ENCODE measurements at regions not wholly inside any gene's neighbourhood (a gene's known extent, or its start where the extent isn't known, plus 50 kb on each side); places are given as distances from the start of the nearest gene placed in this dataset.

- TF ChIP-seq, protein P1, sequence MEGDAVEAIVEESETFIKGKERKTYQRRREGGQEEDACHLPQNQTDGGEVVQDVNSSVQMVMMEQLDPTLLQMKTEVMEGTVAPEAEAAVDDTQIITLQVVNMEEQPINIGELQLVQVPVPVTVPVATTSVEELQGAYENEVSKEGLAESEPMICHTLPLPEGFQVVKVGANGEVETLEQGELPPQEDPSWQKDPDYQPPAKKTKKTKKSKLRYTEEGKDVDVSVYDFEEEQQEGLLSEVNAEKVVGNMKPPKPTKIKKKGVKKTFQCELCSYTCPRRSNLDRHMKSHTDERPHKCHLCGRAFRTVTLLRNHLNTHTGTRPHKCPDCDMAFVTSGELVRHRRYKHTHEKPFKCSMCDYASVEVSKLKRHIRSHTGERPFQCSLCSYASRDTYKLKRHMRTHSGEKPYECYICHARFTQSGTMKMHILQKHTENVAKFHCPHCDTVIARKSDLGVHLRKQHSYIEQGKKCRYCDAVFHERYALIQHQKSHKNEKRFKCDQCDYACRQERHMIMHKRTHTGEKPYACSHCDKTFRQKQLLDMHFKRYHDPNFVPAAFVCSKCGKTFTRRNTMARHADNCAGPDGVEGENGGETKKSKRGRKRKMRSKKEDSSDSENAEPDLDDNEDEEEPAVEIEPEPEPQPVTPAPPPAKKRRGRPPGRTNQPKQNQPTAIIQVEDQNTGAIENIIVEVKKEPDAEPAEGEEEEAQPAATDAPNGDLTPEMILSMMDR (conservative IDR thresholded peaks at IDR 0.05; ENCODE audit: low read depth in 2 of 2) = no peak
- TF ChIP-seq NANOG (IDR thresholded peaks at IDR 0.05; ENCODE audit: borderline replicate concordance) = no peak
- TF ChIP-seq EZH2 (IDR thresholded peaks at IDR 0.05; ENCODE audit: low read depth, unreplicated experiment) = no peak
- TF ChIP-seq POLR2AphosphoS5 (IDR thresholded peaks at IDR 0.05; ENCODE audit: low read depth) = no peak
- TF ChIP-seq, protein P2, sequence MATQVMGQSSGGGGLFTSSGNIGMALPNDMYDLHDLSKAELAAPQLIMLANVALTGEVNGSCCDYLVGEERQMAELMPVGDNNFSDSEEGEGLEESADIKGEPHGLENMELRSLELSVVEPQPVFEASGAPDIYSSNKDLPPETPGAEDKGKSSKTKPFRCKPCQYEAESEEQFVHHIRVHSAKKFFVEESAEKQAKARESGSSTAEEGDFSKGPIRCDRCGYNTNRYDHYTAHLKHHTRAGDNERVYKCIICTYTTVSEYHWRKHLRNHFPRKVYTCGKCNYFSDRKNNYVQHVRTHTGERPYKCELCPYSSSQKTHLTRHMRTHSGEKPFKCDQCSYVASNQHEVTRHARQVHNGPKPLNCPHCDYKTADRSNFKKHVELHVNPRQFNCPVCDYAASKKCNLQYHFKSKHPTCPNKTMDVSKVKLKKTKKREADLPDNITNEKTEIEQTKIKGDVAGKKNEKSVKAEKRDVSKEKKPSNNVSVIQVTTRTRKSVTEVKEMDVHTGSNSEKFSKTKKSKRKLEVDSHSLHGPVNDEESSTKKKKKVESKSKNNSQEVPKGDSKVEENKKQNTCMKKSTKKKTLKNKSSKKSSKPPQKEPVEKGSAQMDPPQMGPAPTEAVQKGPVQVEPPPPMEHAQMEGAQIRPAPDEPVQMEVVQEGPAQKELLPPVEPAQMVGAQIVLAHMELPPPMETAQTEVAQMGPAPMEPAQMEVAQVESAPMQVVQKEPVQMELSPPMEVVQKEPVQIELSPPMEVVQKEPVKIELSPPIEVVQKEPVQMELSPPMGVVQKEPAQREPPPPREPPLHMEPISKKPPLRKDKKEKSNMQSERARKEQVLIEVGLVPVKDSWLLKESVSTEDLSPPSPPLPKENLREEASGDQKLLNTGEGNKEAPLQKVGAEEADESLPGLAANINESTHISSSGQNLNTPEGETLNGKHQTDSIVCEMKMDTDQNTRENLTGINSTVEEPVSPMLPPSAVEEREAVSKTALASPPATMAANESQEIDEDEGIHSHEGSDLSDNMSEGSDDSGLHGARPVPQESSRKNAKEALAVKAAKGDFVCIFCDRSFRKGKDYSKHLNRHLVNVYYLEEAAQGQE (IDR thresholded peaks at IDR 0.05; ENCODE audit: unreplicated experiment) = no peak
These were observed 235.7 kb downstream of the CHD9NB start for GRCh38 chr16:52816993-52817392.

Data from GM23338 (cell line).